ENCODE measurements at regions not wholly inside any gene's neighbourhood (a gene's known extent, or its start where the extent isn't known, plus 50 kb on each side); places are given as distances from the start of the nearest gene placed in this dataset.

DNA sequence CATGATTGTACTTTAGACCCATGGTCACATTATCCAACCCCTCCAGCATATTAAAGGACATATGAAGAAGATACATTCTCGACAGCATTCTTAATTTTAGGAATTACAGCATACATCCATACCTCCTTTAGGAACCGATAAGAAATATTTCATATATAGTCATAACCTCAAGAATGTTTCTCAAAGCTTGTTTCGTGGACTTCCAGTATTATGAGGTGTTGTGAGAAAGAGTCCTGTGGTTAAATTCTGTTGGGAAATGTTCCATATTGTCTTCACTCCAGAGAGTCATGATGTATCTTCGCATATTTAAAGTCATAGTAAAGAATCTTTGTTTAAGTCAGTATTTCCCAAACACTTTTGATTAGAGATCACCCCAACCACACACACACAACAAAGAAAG, 321.0 kb upstream of the SNX7 start:
- POLR2A ChIA-PET = no interaction called here
- CTCF ChIA-PET = interaction anchor here (1.0 kb wide), 1 partner anchor 128 kb away, joined by 3 read pairs; no protein-coding TSS in a partner anchor
- TF ChIP-seq, protein P1, sequence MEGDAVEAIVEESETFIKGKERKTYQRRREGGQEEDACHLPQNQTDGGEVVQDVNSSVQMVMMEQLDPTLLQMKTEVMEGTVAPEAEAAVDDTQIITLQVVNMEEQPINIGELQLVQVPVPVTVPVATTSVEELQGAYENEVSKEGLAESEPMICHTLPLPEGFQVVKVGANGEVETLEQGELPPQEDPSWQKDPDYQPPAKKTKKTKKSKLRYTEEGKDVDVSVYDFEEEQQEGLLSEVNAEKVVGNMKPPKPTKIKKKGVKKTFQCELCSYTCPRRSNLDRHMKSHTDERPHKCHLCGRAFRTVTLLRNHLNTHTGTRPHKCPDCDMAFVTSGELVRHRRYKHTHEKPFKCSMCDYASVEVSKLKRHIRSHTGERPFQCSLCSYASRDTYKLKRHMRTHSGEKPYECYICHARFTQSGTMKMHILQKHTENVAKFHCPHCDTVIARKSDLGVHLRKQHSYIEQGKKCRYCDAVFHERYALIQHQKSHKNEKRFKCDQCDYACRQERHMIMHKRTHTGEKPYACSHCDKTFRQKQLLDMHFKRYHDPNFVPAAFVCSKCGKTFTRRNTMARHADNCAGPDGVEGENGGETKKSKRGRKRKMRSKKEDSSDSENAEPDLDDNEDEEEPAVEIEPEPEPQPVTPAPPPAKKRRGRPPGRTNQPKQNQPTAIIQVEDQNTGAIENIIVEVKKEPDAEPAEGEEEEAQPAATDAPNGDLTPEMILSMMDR (IDR thresholded peaks at IDR 0.05; ENCODE audit: insufficient read depth, low read length, missing control alignments) = no peak
- H3K4me3 ChIP-seq (ENCODE audit: low read depth, low read length) = no peak overlapping the region
- no peak for DNase-seq (ENCODE audit: low read depth, low spot score)

DNA sequence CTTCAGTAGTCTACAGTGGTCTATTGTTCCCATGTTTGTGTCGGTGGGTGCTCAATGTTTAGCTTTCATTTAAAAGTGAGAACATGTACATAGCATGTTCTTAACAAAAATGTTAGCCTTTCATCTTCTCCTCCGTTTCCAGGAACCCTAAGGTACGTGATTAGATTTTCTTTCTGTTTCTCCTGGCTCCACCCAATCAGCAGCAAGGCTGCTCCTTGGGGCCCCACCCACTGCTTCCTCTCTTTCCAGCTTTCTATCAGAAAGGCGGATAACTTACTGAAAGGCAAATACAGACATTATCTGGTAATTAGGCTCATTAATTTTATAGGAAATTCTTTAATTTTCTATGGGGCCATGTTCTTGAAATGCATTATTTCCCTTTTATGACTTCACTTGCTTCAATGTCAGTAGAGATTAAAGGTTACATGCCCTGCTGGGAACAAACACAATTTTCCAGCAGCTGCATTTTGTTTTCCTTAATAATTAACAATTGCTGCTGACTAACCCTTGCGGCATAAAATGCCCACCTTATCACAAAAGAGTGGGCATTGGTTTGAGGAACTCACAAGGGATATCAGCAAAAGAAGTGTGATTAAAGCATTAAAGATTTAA, 324.9 kb upstream of the SNX7 start:
- H3K4me3 ChIP-seq (ENCODE audit: low read depth, low read length) = no peak overlapping the region
- ChIA-PET CTCF (interaction anchor here (1.6 kb wide), 1 partner anchor 131 kb away, joined by 4 read pairs; no protein-coding TSS in a partner anchor), POLR2A (no interaction called here)
- TF ChIP-seq, protein P1 (IDR thresholded peaks at IDR 0.05; ENCODE audit: insufficient read depth, low read length, missing control alignments) = no peak
- DNase-seq (ENCODE audit: low read depth, low spot score) = no peak

DNA sequence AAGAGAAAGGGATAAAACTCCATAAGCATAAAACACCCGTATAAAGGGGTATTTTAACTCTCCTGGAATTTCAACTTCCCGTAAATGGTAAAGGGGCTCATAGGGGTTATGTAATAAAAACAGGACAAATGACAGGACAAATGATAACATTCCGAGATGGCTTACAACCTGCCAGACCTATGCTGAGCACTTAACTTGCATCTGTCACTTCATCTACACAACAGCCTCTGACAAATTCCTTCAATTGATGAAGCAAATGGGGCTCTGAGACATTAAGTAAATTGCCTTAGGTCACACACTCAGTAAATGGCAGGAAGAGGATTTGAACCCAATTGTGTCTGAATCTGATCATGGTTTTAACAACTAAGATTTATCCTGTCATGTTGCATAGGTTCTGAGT, 327.6 kb upstream of the SNX7 start:
- ChIA-PET POLR2A (no interaction called here), CTCF (no interaction called here)
- DNase-seq (ENCODE audit: low read depth, low spot score) = no peak
- TF ChIP-seq, protein P1 (IDR thresholded peaks at IDR 0.05; ENCODE audit: insufficient read depth, low read length, missing control alignments) = no peak
- no peak overlapping the region for H3K4me3 ChIP-seq (ENCODE audit: low read depth, low read length)

DNA sequence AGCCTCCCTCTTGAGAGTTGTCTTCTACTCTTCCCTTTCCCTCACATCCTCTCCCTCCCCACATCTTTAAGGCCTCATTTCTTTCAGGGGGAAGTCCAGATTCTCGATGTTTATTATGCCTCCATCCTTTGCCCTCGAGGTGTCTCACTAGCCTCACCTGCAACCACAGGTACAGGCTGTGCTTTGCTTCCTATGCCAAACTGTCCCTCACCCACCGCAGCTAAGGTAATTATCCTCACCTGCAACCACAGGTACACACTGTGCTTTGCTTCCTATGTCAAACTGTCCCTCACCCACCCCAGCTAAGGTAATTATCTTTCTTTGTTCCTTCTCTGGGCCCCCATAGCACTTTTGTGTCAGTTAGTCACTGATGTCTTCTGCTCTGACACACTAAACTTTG, 328.1 kb upstream of the SNX7 start:
- H3K4me3 ChIP-seq (ENCODE audit: low read depth, low read length) = no peak overlapping the region
- POLR2A ChIA-PET = no interaction called here
- TF ChIP-seq, protein P1 (IDR thresholded peaks at IDR 0.05; ENCODE audit: insufficient read depth, low read length, missing control alignments) = no peak
- no peak for DNase-seq (ENCODE audit: low read depth, low spot score)
- CTCF ChIA-PET = no interaction called here

DNA sequence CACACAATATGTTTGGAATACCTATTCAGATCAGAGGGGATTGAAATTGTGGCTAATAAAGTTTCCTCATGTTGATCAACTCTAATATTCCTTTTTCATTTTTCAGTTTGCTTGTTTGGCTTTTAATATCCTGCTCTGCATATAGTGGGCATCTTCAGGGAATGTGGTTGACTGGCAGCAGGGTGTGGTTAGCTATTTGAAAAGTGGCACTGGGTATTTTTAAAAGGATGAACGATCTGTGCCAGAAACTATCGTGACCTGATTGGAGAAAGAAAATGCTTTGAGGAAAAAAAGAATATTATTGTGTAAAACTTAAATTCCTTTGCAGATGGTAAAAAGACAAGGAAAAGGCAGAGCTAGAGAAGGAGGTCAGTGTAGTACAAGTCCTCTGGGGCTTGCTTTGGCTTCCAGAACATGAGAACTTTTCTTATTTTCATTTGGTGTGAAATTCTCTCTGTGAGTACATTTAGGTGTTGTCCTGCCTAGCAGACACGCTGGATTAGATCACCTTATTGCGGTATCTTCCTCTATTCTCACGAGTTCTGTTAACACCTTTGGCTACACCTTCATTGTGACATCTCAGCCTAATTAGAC, 329.7 kb upstream of the SNX7 start:
- DNase-seq (ENCODE audit: low read depth, low spot score) = no peak
- H3K4me3 ChIP-seq (ENCODE audit: low read depth, low read length) = no peak overlapping the region
- POLR2A ChIA-PET = no interaction called here
- CTCF ChIA-PET = no interaction called here
- TF ChIP-seq, protein P1 (IDR thresholded peaks at IDR 0.05; ENCODE audit: insufficient read depth, low read length, missing control alignments) = no peak

DNA sequence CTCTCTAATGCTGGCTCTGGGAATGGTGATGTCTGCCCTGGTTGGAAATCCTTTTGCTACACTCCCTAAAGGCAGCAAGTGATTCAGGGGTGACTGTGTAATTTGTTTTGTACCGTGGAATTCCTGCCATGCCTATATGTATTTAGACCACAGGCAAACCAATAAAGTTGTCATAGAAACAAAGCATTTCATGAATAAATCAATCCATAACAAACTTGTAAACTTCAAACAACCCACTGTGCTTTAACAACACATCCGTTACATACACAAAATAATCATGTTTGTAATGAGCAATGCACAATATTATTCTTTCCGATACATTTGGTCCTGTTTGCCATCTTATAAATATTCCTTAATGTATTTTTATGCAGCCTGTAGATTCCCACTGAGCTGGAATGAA, 330.3 kb upstream of the SNX7 start:
- DNase-seq (ENCODE audit: low read depth, low spot score) = no peak
- TF ChIP-seq, protein P1 (IDR thresholded peaks at IDR 0.05; ENCODE audit: insufficient read depth, low read length, missing control alignments) = no peak
- H3K4me3 ChIP-seq (ENCODE audit: low read depth, low read length) = no peak overlapping the region
- ChIA-PET POLR2A (no interaction called here), CTCF (no interaction called here)
